Kidney (tissue), 13 donors: ENCODE measurements at regions not wholly inside any gene's neighbourhood (a gene's known extent, or its start where the extent isn't known, plus 50 kb on each side); places are given as distances from the start of the nearest gene placed in this dataset.

Experiments used
- DNase-seq, 5 donors: peaks; one replicate each; pipeline ENCODE4 v3.0.0-alpha.2; 2013 to 2020
- FAIRE-seq: peaks from 2 replicates; lab custom pipeline; 2012; peaks lifted over from hg19 to GRCh38; lab: Jason Lieb, UNC
- H3K27ac ChIP-seq, 2 donors: one replicate each; pipeline ENCODE4 v1.7.0; 2013; ENCODE audit warnings: low read depth in 2 of 2, low read length in 2 of 2, inconsistent platforms in 1 of 2
- H3K27me3 ChIP-seq: one replicate; pipeline ENCODE4 v1.7.1; 2013; ENCODE audit warnings: low read length, inconsistent platforms; ENCODE audit not compliant: control insufficient read depth, insufficient read depth
- H3K36me3 ChIP-seq, 3 donors: one replicate each; pipeline versions ENCODE4 v1.7.0 to v1.7.1; 2013; ENCODE audit warnings: low read length in 3 of 3, control low read depth in 1 of 3, inconsistent platforms in 1 of 3; ENCODE audit not compliant: insufficient read depth in 3 of 3, control insufficient read depth in 2 of 3
- H3K4me1 ChIP-seq, 3 donors: one replicate each; pipeline versions ENCODE4 v1.7.0 to v1.7.1; 2013; ENCODE audit warnings: low read length in 3 of 3, inconsistent platforms in 1 of 3, low read depth in 1 of 3; ENCODE audit not compliant: control insufficient read depth in 2 of 3, insufficient read depth in 2 of 3
- H3K4me3 ChIP-seq, 3 donors: one replicate each; pipeline versions ENCODE4 v1.7.0 to v1.8.1; 2013; ENCODE audit warnings: low read length in 3 of 3, control low read depth in 1 of 3, inconsistent platforms in 1 of 3
- H3K9ac ChIP-seq, 3 donors: one replicate each; pipeline versions ENCODE4 v1.7.0 to v1.7.1; 2013; ENCODE audit warnings: low read length in 3 of 3, control low read depth in 1 of 3, inconsistent platforms in 1 of 3
- H3K9me3 ChIP-seq, 3 donors: one replicate each; pipeline versions ENCODE4 v1.7.0 to v1.7.1; 2013; ENCODE audit warnings: low read length in 3 of 3, control low read depth in 1 of 3, inconsistent platforms in 1 of 3; ENCODE audit not compliant: control insufficient read depth in 2 of 3, insufficient read depth in 1 of 3
- intact Hi-C: fragments of 100-400 bp; cut with DNase I; formaldehyde crosslinking; loops from one replicate; pipeline ENCODE4 v1.11.1; 2022
- TF ChIP-seq, protein P1 (sequence below): IDR thresholded peaks from 3 replicates; pipeline ENCODE4 v1.5.1; 2012; ENCODE audit warnings: mild to moderate bottlenecking, moderate library complexity, borderline replicate concordance; ENCODE audit not compliant: insufficient read depth; ENCODE audit errors: extremely low read depth
- donor health status: control.
- donor health status: control.
- donor health status: control.
- donor health status: control.
- donor health status: control.
- donor health status: DM: yes; HTN: yes; CAD: no.
- donor health status: Normal renal cell carcinoma (clear cell type).

DNA sequence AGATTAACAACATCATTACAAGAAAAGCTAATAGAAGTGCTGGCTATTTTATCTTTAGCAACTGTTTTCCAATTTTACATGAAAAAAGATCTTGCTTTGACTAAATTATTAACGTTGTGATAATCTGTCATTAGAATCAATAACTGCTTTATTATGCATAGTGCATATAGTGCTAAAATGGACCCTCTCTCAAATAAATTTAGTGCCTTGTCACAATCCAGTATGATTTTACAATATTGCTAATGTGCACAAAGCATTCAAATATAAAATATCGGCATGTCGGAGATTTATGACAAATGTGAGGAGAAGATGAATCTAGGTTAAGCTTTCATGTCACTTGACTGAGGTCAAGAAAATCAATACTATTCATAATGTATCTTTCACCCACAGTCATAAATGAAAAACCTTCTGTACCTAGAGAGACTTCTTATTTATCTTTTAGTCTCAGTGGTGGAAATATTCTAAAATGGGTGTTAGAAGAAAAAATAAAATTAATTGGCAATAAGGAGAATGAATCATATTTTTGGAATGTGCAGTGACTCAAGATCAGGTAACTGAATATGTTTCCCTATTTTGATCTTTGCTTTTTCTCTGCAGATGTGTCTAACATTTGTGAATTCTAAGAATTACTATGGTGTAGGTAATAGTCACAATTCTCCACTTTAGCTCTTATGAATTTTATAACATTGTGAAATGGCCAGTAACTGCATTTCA is 672.9 kb upstream of the GRAMD2B start:
- H3K36me3 ChIP-seq = no peaks in the 10 kb centered on the region
- H3K9me3 ChIP-seq = no peaks in the 10 kb centered on the region
- intact Hi-C loops = no loop called here
- FAIRE-seq (no peak), DNase-seq (no peak)
- H3K27ac ChIP-seq = no peak overlapping the region
- no peak overlapping the region for H3K9ac ChIP-seq
- TF ChIP-seq, protein P1, sequence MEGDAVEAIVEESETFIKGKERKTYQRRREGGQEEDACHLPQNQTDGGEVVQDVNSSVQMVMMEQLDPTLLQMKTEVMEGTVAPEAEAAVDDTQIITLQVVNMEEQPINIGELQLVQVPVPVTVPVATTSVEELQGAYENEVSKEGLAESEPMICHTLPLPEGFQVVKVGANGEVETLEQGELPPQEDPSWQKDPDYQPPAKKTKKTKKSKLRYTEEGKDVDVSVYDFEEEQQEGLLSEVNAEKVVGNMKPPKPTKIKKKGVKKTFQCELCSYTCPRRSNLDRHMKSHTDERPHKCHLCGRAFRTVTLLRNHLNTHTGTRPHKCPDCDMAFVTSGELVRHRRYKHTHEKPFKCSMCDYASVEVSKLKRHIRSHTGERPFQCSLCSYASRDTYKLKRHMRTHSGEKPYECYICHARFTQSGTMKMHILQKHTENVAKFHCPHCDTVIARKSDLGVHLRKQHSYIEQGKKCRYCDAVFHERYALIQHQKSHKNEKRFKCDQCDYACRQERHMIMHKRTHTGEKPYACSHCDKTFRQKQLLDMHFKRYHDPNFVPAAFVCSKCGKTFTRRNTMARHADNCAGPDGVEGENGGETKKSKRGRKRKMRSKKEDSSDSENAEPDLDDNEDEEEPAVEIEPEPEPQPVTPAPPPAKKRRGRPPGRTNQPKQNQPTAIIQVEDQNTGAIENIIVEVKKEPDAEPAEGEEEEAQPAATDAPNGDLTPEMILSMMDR = no peak
- H3K4me3 ChIP-seq = no peak overlapping the region
- H3K4me1 ChIP-seq = no peaks in the 10 kb centered on the region
- no peaks in the 10 kb centered on the region for H3K27me3 ChIP-seq

DNA sequence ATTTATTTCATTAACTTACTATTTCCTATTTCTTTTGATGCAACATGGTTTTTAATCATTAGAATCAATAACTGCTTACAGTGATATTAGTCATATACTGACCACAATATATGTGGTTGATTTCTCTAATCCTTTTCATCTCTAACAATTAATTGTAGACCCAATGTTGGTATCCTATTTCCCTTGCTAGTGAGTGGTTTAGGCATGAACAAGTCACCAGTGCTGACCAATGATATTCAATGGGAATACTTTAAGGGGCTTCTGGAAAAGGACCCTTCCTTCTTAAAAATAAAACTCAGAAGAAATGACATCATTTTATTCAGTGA is 672.4 kb upstream of the GRAMD2B start:
- FAIRE-seq (no peak), DNase-seq (no peak)
- Histone ChIP-seq H3K4me3 (no peak overlapping the region), H3K9ac (no peak overlapping the region), H3K9me3 (no peaks in the 10 kb centered on the region), H3K36me3 (no peaks in the 10 kb centered on the region), H3K27me3 (no peaks in the 10 kb centered on the region), H3K27ac (no peak overlapping the region), H3K4me1 (no peaks in the 10 kb centered on the region)
- intact Hi-C loops = no loop called here
- TF ChIP-seq, protein P1 = no peak

DNA sequence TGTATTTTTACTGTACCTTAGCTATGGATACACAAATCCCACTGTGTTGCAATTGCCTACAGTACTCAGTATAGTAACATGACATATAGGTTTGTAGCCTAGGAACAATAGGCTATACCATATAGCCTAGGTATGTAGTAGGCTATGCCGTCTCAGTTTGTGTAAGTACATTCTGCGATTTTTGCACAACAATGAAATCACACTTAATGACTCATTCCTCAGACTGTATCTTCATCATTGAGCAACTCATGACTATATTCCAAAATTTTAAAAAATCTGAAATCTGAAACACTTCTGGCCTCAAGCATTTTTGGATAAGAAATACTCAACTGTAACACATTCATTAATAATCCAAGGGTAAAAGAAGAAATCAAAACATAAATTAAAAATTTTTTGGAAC is 666.8 kb upstream of the GRAMD2B start:
- DNase-seq (no peak), FAIRE-seq (no peak)
- TF ChIP-seq, protein P1 = no peak
- no peaks in the 10 kb centered on the region for H3K9me3 ChIP-seq
- no peak overlapping the region for H3K4me3 ChIP-seq
- H3K9ac ChIP-seq = no peak overlapping the region
- H3K4me1 ChIP-seq = no peaks in the 10 kb centered on the region
- H3K27ac ChIP-seq = no peak overlapping the region
- no peaks in the 10 kb centered on the region for H3K27me3 ChIP-seq
- H3K36me3 ChIP-seq = no peaks in the 10 kb centered on the region
- intact Hi-C loops = no loop called here

DNA sequence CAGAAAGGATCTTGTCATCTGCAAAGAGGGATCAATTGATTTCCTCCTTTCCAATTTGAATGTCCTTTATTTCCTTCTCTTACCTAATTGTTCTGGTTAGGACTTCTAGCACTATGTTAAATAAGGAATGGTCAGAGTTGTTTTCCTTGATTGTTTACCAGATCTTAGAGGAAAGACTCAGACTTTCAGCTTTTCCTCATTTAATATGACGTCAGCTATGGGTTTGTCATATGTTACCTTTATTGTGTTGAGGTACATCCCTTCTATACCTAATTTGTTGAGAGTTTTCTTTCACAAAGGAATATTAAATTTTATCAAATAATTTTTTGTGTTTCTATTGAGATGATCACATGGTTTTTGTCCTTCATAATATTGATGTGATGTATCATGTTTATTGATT is 656.5 kb upstream of the GRAMD2B start:
- FAIRE-seq (no peak), DNase-seq (no peak)
- Histone ChIP-seq H3K9me3 (no peaks in the 10 kb centered on the region), H3K27ac (no peak overlapping the region), H3K4me3 (no peak overlapping the region), H3K36me3 (no peaks in the 10 kb centered on the region), H3K9ac (no peak overlapping the region), H3K27me3 (no peaks in the 10 kb centered on the region), H3K4me1 (no peaks in the 10 kb centered on the region)
- intact Hi-C loops = no loop called here
- TF ChIP-seq, protein P1 = no peak
